Muscle of back (tissue), 3 donors: ENCODE measurements at regions not wholly inside any gene's neighbourhood (a gene's known extent, or its start where the extent isn't known, plus 50 kb on each side); places are given as distances from the start of the nearest gene placed in this dataset.

Experiments used
- DNase-seq, 3 donors: peaks; one replicate each; pipeline versions ENCODE4 v3.0.0 to v3.0.0-alpha.2; 2013

DNA sequence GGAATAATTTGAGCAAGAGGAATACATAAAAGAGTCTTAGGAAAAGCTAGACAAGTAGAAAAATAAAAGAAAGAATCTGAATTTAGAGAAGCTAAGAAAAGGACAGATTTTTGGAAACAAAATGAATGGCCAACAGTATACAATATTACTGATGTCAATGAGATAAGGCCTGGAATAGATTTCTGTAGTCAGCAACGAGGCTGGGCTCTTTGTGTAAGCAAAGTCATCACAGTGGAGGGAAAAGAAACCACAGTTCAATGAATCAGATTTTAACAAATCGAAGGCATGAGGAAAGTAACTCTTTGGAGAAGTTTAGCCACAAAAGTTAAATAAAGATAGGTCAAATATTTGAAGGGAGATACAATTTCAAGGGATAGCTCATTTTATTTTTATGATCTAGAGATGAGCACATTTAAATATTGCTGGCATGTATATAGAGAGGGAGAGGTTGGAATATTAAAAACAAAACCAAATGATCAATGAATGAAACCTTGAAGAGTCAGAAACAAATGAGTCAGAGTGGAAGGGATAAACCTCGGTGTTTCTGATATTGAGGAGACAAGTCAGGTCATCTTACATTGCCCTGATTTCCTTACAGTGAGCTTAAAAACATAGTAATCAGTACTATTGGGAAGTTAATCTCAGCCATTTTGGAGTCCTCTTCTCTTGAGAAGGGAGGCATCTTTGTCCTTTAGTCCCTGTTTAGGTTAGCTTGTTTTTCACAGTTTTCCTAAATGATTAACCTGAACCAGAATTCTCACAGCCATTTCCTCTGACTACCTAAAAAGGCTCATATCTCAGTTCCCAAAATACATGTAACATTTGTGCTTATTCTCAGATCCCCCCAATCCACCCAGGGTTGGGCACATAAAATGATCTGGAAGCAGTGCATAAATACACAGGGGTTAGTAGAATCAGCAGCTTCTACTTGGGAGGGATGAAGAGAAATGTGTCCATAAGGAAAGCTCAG lies 620.0 kb upstream of the B3GALT2 start:
- no peak for DNase-seq

- DNase-seq, result peak in 1 of 3 donors; percentile 7
Measured at GRCh38 chr1:193799948-193800690, 613.7 kb upstream of the B3GALT2 start.

DNA sequence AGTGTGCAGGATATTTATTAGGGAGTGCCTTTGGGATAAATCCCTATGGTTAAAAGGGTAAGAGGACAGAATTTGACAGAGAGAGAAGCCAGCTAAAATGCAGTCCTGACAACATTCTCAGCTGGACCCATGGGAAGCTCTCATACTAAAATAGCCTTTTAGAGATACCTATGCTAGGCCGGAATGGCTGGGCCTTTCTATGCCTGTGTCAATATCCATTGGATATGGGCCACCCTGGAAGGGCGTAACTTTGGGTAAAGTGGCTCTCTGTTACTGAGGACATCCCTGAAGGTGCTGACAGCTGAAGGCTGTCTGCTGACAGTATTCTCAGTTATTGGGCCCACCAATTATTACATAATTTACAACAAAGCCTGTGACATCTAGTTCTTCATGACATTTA lies 613.0 kb upstream of the B3GALT2 start:
- DNase-seq, result no peak

- no peak for DNase-seq
Measured at GRCh38 chr1:193794239-193794638, 607.8 kb upstream of the B3GALT2 start.

- no peak for DNase-seq
Measured at GRCh38 chr1:193791746-193792145, 605.3 kb upstream of the B3GALT2 start.

DNA sequence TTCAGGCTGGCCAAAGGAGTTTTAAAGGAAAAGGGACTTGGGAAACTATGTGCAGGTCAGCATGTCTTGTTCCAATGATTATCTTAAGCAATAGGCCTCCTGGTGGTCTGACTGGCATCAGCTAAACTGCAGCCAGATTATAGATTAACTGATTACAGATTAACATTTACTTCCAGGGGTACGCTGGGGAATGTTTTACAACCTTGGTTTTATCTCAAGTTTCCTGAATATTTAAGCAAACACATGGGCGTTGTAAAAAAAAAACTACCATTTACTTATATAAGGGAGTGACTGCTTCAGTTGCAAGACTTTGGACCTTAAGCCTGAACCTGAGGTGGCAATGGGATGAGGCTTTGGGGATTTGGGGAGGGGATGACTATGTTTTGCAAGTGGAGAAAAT lies 600.6 kb upstream of the B3GALT2 start:
- no peak for DNase-seq

DNA sequence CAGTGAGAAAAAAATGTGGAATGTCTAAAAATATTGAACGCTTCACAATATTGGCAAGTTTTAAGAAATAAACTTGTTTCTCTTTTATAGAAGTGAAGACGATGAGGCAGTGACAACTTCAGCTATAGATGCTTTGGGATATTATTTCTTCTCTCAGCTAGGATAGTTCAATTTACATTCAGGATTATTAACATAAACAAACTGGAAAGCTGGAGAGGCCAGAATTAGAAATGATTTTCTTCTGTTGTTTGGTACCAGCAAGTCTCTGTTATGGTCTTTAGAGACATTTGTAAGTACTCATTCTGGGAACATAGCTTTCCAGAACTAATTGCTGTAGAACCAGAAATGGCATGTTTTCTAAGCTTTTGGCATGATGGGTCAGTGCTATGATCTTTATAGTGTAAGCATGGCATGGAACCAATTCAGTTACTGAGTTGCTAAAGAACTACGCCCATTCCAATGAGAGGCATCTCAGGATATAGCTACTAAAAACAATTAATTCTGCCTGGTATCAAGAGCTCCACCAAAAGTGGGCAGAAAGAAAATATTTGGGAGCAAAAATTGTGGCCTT lies 599.5 kb upstream of the B3GALT2 start:
- DNase-seq, result peak in 1 of 3 donors; percentile 13

DNA sequence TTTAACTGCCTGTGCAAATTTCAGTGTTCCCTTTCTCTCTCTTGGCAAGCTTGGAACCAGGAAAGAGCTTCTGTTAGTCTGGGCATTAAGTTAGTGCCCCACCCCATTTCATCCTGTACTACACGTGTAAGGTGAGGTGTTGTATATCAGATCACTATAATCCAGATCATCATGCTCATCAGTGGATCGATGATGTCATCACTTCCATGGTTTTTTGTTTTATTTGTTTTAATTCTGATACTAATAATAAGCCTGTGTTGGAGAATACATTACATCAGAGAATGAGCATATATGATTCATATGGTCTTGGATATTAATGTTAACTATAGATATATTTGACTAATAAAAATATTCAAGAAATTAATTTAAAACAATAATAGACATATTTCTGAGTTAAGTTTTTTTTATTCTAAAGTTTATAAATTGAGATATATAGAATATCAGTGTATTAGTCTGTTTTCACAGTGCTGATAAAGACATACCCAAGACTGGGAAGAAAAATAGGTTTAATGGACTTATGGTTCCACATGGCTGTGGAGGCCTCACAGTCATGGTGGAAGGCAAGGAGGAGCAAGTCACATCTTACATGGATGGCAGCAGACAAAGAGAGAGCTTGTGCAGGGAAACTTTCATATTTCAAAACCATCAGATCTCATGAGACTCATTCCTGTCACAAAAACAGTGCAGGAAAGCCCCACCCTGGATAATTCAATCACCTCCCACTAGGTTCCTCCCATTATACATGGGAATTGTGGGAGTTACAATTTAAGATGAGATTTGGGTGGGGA lies 588.3 kb upstream of the B3GALT2 start:
- DNase-seq, result no peak

- DNase-seq, result no peak
Measured at GRCh38 chr1:193771596-193771995, 585.2 kb upstream of the B3GALT2 start.

- no peak for DNase-seq
Measured at GRCh38 chr1:193769651-193770050, 583.2 kb upstream of the B3GALT2 start.

GRCh38 chr1:193767886-193768285 lies 581.5 kb upstream of the B3GALT2 start:
- no peak for DNase-seq

- DNase-seq, result no peak
Measured at GRCh38 chr1:193766329-193766728, 579.9 kb upstream of the B3GALT2 start.

DNA sequence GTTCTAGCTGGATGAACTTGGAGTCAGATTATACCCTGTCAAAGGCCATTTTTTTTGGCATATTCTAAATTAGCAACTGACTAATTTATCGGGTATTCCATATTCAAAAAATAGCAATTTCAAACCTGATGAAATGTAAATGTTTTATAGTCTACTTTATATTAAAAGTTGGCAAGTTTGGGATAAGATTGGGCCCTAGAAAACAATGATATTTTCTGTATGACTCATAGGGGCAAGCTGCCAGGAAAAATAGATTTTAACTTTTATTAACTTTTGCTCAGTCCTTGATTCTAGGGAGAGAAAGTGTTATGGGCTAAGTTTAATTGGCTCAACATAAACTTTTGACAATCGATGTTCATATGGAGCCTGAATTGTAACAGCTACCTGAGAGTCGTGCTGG lies 576.9 kb upstream of the B3GALT2 start:
- DNase-seq, result peak; percentile 36 to 57 (median 38)

- peak; percentile 15 to 29 (median 22) for DNase-seq
Measured at GRCh38 chr1:193762236-193762635, 575.8 kb upstream of the B3GALT2 start.

GRCh38 chr1:193755441-193755840 lies 569.0 kb upstream of the B3GALT2 start:
- DNase-seq, result no peak

DNA sequence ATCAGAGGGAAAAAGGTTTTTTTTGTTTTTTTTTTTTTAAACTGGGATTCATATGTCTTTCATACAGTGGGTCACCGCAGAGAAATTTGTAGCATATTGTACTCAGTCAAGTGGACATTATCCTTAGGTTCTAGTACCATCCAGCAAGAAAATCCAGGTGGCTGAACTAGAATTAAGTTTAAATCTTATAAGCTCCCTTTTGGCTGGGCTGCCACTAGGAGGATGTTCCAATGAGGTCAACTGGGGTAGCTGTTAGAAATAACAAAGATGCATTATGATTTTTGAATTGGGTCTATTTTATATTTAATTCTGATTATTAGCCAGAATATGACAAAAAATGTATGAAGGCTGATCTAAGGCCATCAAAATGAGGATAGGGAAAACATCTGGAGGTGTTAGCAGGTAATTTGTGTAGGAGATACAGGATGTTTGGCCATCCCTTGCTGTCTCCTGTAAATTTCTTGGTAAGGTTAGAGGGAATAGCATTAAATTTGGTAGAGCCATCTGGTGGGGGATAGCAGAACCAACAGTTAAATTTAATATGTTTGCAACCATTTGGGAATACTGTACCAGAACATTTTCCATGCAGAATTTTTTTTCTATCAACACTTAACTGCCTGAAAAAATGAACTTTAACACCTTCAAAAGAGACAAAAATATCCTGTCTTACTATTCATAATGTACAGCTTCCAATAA lies 568.5 kb upstream of the B3GALT2 start:
- no peak for DNase-seq

DNA sequence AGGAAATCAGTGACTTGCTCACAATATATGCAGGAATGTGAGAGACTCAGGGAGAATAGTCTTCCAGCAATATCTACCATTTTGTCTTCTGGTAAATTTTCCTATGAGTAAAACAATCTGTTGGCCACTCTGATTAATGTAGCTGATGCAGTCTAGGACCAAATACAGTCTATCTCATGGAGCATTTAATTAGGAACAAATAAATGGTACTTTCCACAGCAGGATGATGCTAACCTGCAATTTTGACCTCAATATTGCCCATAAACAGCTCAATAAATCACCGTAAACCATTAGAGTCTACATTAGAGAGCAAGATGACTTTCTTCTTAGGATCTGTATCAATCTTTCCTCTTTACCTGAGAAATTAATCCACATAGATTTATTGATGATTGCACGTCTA lies 567.7 kb upstream of the B3GALT2 start:
- DNase-seq, result no peak

GRCh38 chr1:193753038-193753756 lies 566.8 kb upstream of the B3GALT2 start:
- no peak for DNase-seq

- DNase-seq, result no peak
Measured at GRCh38 chr1:193749868-193750267, 563.5 kb upstream of the B3GALT2 start.

DNA sequence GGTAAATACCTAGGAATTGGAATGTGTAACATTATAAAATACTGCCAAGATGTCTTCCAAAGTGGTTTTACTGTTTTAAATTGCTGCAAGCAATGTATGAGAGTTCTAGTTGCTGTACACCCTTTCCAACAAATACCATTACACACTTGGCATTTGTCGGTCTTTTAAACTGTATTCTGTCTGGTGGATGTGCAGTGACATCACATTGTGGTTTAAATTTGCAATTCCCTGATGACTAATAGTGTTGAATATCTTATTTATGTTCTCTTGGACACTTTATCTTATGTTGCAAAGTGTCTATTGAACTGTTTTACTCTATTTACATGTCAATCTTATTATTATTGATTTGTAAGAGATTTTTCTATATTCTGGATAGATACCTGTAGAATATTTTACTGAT lies 561.2 kb upstream of the B3GALT2 start:
- DNase-seq, result no peak
